HCEC 1CT (cell line): ENCODE measurements at regions not wholly inside any gene's neighbourhood (a gene's known extent, or its start where the extent isn't known, plus 50 kb on each side); places are given as distances from the start of the nearest gene placed in this dataset.

Experiments used
- DNase-seq: peaks from one replicate; pipeline ENCODE4 v3.0.0-alpha.2; 2017

DNA sequence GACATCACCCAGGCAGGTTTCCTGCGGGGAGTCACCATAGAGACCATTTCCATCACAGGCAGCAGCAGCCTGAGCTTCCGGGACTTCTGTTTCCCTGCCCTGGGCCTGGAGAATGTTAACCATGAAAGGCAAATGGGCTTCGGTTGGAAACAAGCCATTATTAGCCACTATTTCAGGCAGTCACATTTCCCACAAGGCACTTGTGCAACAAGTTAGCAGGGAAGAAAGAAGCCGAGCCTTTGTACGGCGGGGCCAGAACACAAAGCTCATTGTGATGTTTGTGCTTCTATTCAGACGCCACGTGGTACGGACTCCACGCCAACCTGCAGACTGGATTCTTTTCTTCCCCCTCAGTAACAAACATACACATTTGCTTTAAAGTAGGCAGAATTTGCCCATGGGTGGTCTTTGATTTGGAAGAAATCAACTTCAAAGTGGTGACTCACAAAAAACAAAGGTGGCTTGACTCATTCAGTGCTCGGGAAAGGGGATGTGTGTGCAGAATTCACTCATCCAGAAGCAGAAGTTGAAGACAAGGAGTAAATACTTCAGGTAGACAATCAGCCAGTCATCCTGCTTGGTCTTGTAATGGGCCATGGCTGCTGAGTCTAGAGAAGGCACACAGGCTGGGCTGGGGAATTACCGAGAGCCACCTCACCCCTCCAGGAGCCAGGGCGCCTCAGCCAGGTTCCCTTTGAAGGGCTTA, 154.2 kb upstream of the PRMT8 start:
- no peak for DNase-seq

- DNase-seq, result no peak
These were observed 153.1 kb upstream of the PRMT8 start for GRCh38 chr12:3337944-3338343.

DNA sequence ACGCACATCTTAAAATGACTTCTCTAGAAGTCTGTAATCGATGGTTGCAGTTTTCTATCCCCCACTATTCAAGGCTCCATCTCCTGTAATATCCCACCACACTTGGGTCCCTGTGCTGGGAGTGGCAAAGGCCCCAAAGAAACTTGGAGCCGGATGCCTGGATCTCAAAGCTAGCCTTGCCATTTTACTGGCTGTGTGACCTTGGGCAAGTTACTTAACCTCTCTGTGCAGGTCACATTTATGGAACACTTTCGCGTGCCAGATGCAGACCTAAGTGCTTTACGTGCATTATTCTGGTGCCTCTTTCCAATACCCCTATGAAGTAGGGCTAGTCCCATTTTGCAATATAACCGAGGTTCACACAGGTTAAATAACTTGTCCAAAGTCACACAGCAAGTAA, 151.8 kb upstream of the PRMT8 start:
- no peak for DNase-seq

DNA sequence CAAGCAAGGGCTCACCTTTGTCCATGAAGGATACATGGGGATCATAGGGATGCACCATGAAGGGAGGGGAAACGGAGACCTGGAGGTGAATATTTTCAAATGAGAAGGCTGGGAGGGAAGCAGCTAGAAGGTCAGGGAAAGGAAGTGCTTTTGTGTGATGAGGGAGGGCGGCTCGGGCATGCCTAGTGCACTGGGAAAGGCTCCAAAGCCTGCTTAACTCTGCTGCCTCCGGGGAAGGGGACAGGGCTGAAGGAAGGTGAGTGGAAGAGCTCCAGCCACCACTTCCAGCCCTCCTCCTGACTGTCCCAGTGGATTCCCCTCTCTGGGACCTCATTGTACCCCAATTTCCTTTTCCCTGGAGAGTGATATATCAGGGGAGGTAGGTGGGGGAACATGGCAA, 149.4 kb upstream of the PRMT8 start:
- no peak for DNase-seq

GRCh38 chr12:3342051-3342450, 149.0 kb upstream of the PRMT8 start:
- peak; percentile 27 for DNase-seq

DNA sequence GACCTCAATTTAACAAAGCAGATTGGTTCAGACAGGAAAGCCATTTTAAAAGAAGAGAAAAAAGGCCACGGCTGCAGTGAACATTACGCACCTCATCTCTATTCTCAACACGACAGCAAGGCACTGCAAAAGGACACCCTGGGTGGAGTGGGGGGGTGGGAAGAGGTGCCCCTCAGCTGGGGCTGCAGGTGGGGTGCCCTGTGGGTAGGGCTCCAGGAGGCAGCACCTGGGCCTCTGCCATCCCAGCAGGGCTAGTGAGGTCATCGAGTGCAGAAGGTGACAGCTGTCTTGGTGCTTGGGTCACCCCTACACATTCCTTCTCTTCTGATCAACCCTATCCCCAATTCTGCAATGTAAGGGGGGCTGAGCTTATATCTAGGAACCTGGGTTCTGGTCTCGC, 142.9 kb upstream of the PRMT8 start:
- no peak for DNase-seq

DNA sequence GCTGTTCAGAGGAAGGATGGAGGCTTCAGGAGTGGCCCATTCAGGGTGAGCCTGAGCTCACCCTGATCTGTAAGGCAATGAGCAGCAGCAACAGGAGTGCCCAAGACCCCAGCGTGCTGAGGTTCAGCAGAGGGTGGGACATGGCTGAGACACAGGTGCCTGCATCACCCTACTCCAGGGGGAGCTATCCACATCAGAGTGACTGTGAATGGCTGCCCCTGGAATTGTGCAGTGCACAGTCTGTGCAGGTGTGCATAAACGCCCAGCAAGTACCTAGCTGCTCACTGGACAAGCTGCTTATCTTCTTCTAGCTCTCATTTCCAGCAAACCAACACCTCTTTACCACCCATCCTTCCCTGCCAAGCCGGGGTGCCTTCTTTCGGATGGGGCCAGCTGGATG, 140.6 kb upstream of the PRMT8 start:
- DNase-seq, result no peak

- no peak for DNase-seq
These were observed 139.3 kb upstream of the PRMT8 start for GRCh38 chr12:3351731-3352130.

DNA sequence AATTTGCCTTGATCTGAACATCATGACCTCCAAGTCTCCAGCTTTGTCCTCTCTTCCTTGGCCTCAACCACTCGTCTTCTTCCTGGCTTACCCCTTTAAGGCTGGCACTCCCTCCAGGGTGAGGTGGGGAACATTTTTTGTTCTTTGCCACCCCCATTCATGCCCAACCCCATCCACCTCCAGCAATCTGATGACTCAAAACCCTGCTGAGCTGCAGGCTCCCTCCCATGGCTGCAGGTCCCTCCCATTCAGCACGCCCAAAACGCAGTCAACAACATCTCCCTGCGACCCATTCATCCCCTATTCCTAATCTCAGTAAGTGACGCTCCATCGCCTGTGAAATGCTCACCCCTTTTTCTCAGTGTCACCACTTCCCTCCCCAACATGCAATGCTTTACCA, 138.8 kb upstream of the PRMT8 start:
- DNase-seq, result no peak

DNA sequence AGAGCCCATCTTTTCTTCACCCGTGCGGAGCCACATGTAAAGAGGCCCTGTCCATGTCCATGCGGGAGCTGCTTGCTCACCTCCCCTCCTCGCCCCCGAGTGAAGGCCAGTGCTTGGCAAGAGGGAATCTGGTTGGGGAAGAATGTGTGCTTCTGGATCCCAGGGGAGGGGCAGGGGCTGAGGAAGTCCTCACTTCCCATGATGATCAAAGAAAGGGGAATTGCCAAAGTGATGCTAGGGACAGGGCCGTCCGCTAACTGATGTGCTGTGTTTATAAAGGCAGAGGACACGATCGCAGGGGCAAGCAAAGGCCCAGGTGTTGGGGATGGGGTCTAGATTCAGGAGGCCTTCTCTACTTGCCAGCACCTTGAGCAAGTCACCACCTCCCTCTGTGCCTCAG, 137.4 kb upstream of the PRMT8 start:
- DNase-seq, result no peak

DNA sequence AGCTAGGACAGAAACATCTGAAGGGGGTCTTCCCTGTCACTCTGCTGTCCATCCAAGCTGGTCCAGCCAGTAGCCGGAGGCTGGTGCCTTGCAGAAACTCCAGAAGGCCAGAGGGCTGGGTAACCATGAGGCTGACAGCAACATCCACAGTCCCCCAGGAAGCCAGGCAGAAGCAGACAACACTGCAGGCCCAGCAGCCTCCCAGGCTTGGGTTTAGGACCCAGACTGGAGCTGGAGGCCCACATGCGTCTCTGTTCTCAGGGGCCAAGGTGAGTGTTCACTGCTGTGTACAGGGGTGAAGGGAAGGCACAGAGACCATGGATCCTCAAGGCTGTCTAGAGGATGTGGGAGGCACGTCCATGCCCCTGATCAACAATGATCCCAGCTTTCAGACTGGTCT, 136.4 kb upstream of the PRMT8 start:
- DNase-seq, result no peak

- no peak for DNase-seq
These were observed 135.6 kb upstream of the PRMT8 start for GRCh38 chr12:3355378-3355900.

- DNase-seq, result no peak
These were observed 133.0 kb upstream of the PRMT8 start for GRCh38 chr12:3357950-3358525.

GRCh38 chr12:3359478-3359877, 131.5 kb upstream of the PRMT8 start:
- no peak for DNase-seq

DNA sequence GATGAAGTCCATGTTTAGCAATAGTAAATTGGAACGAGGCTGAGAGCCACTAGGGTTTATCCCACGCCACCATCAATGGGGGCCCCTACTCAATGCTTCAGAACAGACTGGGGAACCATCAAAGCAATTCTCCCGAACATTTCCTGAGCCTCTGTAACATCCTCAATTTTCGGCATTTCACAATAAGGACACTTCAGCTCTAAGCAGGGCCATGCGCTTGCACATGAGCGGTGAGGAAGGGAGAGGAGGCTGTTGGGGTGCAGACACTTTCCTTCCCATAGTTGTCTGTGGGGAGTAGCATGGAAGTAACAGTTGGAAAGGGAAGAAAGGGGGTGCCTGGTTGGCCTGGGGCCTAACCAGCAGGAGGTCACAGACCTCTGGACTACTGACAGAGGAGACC, 129.9 kb upstream of the PRMT8 start:
- DNase-seq, result no peak

DNA sequence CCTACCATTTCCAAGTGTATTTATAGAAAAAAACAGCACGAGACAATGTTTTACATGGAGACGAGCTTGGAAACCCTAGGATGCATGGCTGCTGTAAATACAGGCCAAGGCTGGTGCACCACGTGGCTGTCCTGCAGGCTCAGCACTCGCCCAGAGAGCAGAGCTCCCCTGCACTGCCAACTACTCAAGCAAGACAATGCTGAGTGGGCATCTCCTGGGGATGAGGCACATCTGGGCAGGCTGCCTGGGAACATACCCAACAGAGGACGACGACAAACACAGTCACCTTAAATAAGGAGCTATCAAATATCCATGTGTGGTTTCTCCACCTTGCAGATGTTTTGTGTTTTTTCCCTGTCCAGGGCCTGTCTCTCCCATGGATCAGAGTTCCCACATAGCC, 128.3 kb upstream of the PRMT8 start:
- no peak for DNase-seq

GRCh38 chr12:3363608-3364007, 127.4 kb upstream of the PRMT8 start:
- DNase-seq, result no peak

- DNase-seq, result no peak
These were observed 126.8 kb upstream of the PRMT8 start for GRCh38 chr12:3364226-3364625.

DNA sequence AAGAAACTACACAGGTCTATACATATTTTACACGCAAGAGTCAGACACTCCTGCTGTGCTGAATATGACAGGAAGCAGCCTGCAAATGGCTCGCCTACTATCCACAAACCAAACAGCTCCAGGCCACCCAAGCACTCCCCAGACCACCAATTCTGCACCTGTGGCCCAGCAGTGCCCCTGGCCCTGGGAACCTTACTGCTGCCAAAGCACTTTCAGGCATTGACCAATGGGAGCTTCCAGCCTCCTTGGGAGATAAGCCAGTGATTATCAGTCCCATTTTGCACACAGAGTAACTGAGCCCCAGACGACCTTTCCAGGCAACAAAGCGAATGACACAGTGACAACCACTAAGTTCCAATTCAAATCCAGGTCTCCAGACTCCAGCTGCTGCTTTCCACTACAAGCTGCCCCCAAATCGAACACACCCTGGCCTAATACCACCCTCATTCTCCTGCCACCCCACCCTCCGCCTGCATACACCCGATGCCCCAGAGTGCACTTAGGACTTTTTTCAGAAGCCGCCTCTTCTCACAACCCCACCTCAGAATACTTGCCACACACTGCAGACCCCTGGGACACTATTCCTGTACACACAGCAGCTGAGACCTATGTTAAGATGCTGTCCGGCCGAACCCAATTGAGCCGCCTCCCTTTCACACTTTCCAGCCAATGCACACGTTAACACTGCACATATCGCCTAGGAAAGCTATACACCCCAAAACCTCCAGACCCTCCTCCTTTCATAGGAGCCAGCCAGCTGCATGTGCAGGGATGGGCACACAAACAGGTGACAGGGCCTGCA, 126.1 kb upstream of the PRMT8 start:
- DNase-seq, result no peak

DNA sequence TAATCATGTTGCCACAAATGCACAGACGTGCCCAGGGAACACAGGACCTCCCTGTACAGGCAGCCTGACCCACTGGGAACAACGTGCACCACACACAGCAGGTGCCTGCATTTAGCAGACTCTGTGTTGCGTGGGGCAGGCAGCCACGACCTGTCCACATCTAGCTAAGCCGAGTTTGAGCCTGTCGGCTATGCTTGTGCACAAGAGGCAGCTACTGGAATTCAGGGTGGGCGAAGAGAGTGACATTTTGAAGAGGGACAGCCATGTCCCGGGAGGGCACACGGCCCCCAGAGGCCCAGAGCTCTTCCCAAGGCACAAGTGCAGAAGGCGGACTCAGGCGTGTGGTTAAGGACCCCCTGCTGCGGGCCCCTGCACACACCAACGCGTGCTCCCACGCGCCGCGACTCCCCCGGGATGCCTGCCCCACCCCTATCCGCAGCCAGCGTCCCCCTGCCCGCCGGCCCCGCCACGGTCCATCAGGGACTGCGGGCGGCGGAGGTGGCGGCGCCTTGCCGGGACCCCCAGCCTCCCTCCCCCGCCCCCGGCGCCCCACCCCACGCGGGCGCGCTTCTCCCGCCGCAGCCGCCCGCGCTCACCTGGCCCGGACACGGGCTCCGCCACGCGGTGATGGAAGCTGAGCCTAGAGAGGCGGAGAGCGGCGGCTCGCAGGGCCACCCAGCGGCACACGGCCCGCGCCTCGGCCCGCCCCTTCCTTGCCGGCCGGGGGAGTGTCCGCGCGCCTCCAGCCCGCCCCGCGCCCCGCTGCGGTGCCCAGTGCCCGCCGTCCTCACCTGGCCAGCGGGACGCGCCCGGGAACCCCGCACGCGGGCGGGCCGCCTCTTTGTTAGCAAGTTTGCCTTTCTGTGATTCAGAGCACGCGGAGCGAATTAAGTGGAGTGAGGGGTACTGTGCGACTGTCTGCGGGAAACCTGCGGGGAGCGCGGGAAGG, 125.3 kb upstream of the PRMT8 start:
- DNase-seq, result no peak

DNA sequence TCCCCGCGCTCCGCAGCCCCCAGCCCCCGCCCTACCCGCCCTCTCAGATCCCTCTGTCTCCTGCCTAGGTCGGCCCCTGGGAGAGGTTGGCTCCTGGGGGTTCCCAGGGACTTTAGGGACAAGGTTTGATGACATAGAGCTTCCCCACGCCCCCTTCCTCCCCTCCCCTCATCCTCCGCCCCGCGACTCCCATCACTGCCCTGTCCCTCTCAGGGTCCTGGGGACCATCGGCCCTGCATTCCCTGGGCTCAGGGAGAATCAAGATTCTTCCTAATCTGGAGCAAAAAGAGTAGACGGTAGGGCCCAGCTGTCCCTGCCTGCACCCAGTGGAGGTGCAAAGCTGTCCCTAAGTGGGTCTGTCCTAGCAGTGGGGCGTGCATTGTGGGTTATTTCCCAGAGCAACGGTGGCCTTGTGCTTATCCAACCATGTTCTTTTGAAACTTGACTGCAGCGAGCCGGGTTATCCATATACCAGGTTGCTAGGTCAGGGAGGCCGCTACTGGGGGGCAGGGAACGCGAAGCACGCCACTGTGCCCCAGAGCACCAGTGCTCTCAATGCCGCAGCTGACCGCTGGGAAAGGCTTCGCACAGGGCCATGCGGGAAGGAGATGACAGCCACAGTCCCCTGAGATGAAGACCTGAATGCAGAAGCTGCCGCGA, 124.4 kb upstream of the PRMT8 start:
- no peak for DNase-seq

- DNase-seq, result no peak
These were observed 123.1 kb upstream of the PRMT8 start for GRCh38 chr12:3367750-3368444.
